Rectal smooth muscle tissue (tissue), 1 donor: ENCODE measurements at regions not wholly inside any gene's neighbourhood (a gene's known extent, or its start where the extent isn't known, plus 50 kb on each side); places are given as distances from the start of the nearest gene placed in this dataset.

Experiments used
- H3K27ac ChIP-seq: one replicate; pipeline ENCODE4 v1.7.0; 2013; ENCODE audit warnings: low read depth, low read length, inconsistent platforms
- H3K27me3 ChIP-seq: one replicate; pipeline ENCODE4 v1.7.0; 2013; ENCODE audit warnings: low read length; ENCODE audit not compliant: control insufficient read depth, insufficient read depth
- H3K36me3 ChIP-seq: one replicate; pipeline ENCODE4 v1.7.0; 2013; ENCODE audit warnings: low read length; ENCODE audit not compliant: control insufficient read depth, insufficient read depth
- H3K4me1 ChIP-seq: one replicate; pipeline ENCODE4 v1.7.0; 2013; ENCODE audit warnings: low read length; ENCODE audit not compliant: control insufficient read depth, insufficient read depth
- H3K4me3 ChIP-seq: one replicate; pipeline ENCODE4 v1.7.0; 2013; ENCODE audit warnings: low read length
- H3K9ac ChIP-seq: one replicate; pipeline ENCODE4 v1.7.0; 2013; ENCODE audit warnings: low read length

DNA sequence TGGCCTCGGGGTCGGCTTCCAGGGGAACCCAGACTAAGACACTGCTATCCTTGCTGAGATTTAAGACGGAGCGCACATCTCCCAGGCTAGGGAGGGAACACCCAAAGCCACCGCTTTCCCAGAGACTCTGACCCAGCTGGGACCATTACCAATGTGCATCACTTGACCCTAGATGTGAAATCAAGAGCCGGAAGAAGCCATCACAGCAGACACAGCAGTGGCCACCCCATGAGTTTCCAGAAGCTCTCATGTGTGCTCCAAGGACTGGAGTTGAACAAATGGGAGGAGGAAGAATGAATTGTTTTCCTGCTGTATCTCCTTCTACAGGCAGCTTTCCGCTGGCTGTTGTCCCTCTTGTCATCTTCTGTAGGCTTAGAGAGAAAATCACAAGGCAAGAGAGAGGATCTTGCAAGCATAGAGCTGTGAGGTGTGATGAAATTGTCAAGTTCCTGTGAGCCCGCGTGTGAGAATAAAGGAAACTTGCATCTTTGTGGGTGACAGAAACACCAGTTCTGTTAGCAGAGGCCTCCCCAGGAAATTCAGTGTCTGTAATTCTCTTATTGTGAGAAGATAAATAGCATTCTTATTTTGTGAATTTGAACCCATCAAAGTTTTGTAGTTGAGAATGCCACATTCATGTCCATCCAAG is 711.8 kb downstream of the UQCRFS1 start:
- Histone ChIP-seq H3K36me3 (no peaks in the 10 kb centered on the region), H3K9ac (no peak overlapping the region), H3K4me3 (no peak overlapping the region), H3K27ac (no peak overlapping the region), H3K4me1 (no peaks in the 10 kb centered on the region), H3K27me3 (no peaks in the 10 kb centered on the region)

- Histone ChIP-seq H3K36me3 (no peaks in the 10 kb centered on the region), H3K27ac (no peak overlapping the region), H3K9ac (no peak overlapping the region)
These were observed 712.7 kb downstream of the UQCRFS1 start for GRCh38 chr19:28500296-28500695.

DNA sequence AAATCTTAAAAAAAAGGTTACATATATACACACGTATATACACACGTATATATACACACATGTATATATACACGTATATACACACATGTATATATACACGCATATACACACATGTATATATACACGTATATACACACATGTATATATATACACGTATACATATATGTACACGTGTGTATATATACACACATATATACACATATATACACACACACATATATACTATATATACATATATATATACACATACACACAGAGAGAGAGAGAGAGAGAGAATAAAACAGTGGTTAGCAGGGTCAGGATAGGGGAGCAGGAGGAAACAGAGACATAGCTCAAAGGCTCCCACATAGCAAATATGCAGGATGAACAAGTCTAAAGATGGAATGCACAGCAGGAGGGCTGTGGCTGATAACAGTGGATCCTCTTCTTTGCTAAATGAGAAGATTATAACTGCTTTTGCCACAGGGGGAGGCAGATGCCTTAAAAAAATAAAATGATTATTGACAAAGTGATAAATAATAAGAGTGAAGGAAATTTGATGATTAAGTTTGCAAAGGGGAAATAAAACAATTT is 714.5 kb downstream of the UQCRFS1 start:
- H3K36me3 ChIP-seq, result no peaks in the 10 kb centered on the region
- H3K27ac ChIP-seq, result no peak overlapping the region
- no peaks in the 10 kb centered on the region for H3K27me3 ChIP-seq
- H3K4me3 ChIP-seq, result no peak overlapping the region
- H3K9ac ChIP-seq, result no peak overlapping the region
- H3K4me1 ChIP-seq, result no peaks in the 10 kb centered on the region

More at GRCh38 chr19:28500296-28500695, 712.7 kb downstream of the UQCRFS1 start:
- Histone ChIP-seq H3K4me3 (no peak overlapping the region), H3K27me3 (no peaks in the 10 kb centered on the region), H3K4me1 (no peaks in the 10 kb centered on the region)

DNA sequence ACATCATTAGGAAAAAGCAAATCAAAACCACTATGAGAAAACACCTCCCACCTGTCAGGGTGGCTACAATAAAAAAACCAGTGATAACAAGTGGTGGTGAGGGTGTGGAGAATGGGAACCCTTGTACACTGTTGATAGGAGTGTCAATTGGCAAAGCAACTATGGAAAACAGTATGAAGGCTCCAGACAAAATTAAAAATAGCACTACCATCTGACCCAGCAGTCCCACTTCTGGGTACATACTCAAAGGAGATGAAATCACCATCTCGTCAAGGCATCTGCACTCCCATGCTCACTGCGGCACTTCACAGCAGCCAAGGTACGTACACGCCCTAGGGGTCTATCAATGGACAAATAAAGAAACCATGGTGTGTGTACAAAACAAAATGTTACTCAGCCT is 715.1 kb downstream of the UQCRFS1 start:
- Histone ChIP-seq H3K9ac (no peak overlapping the region), H3K4me1 (no peaks in the 10 kb centered on the region), H3K4me3 (no peak overlapping the region), H3K36me3 (no peaks in the 10 kb centered on the region), H3K27ac (no peak overlapping the region), H3K27me3 (no peaks in the 10 kb centered on the region)

DNA sequence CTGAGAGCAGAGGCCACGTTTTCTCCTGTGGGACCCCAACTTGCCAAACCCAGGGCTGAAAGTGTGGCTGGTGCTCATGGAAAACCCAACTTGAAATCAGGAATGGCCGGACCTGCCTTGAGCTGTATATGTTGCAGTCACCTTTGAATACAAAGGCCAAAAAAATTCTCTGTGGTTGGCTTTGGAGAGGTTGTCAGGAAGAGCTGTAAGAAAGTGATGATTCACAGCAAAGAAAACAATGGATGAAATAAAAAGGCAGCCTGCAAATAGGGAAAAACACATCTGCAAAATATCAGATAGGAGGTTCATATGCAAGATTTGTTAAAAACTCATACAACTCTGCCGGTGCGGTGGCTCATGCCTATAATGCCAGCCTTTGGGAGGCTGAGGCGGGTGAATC is 715.8 kb downstream of the UQCRFS1 start:
- H3K4me3 ChIP-seq, result no peak overlapping the region
- no peaks in the 10 kb centered on the region for H3K27me3 ChIP-seq
- no peaks in the 10 kb centered on the region for H3K36me3 ChIP-seq
- no peaks in the 10 kb centered on the region for H3K4me1 ChIP-seq
- H3K9ac ChIP-seq, result no peak overlapping the region
- no peak overlapping the region for H3K27ac ChIP-seq

DNA sequence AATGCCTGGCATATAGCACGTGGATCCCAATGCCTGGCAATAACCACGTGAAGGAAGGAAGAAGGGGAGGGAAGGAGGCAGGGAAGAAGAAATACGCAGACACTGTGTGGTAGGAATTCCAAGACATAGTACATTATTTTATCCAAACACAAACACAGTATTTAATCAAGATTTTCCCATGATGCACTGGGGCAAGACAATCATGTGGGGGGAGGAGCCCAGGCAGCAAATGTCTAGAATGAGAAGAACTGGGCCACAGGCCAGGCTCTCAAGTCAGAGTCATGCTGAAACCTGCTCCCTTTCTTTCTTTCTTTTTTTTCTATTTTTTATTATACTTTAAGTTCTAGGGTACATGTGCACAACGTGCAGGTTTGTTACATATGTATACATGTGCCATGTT is 717.9 kb downstream of the UQCRFS1 start:
- Histone ChIP-seq H3K4me3 (no peak overlapping the region), H3K4me1 (no peaks in the 10 kb centered on the region), H3K27ac (no peak overlapping the region), H3K9ac (no peak overlapping the region), H3K27me3 (no peaks in the 10 kb centered on the region), H3K36me3 (no peaks in the 10 kb centered on the region)

- no peaks in the 10 kb centered on the region for H3K36me3 ChIP-seq
- H3K4me3 ChIP-seq, result no peak overlapping the region
- no peaks in the 10 kb centered on the region for H3K4me1 ChIP-seq
- no peak overlapping the region for H3K27ac ChIP-seq
- no peak overlapping the region for H3K9ac ChIP-seq
- no peaks in the 10 kb centered on the region for H3K27me3 ChIP-seq
These were observed 718.5 kb downstream of the UQCRFS1 start for GRCh38 chr19:28494461-28494860.

GRCh38 chr19:28493884-28494283 is 719.1 kb downstream of the UQCRFS1 start:
- Histone ChIP-seq H3K27ac (no peak overlapping the region), H3K9ac (no peak overlapping the region), H3K27me3 (no peaks in the 10 kb centered on the region), H3K4me3 (no peak overlapping the region), H3K4me1 (no peaks in the 10 kb centered on the region), H3K36me3 (no peaks in the 10 kb centered on the region)

DNA sequence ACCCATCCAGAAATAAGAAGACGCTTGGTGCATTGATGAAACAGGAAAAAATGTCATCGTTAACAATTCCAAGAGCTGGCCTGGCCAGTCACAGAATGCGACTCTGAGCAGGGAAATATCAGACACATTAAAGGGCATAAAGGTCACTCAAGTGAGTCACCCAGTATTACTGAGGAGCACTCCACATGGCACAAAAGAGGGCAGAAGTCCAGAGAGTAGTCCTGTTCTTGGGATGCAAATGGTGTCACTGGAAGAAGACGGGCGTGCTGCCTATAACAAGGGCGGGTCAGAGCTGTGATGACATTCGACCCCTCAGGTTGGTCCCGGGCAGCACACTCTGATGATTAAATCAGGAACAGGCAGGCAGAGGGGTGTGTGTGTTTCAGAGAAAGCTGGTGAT is 720.3 kb downstream of the UQCRFS1 start:
- no peak overlapping the region for H3K27ac ChIP-seq
- no peaks in the 10 kb centered on the region for H3K27me3 ChIP-seq
- H3K36me3 ChIP-seq, result no peaks in the 10 kb centered on the region
- H3K4me3 ChIP-seq, result no peak overlapping the region
- no peaks in the 10 kb centered on the region for H3K4me1 ChIP-seq
- H3K9ac ChIP-seq, result no peak overlapping the region

DNA sequence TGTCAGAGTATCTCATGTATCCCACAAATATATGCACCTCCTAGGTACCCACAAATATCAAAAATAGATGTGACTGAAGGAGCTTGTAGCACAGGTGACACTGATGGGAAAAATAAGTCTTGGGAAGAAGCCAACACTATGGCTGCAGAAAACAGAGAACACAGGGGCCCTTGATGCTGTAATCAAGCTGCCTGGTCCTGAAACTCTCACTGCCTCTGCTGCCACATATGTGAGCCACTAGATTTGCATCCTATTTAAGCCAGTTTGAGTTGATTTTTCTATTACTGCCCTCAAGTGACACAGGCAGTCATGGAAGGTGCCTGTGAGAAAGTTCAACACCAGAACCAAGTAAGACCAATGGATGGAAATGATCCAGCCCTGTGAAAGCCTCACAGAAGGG is 720.8 kb downstream of the UQCRFS1 start:
- H3K36me3 ChIP-seq, result no peaks in the 10 kb centered on the region
- H3K4me1 ChIP-seq, result no peaks in the 10 kb centered on the region

GRCh38 chr19:28489776-28490175 is 723.2 kb downstream of the UQCRFS1 start:
- Histone ChIP-seq H3K27ac (no peak overlapping the region), H3K4me3 (no peak overlapping the region), H3K9ac (no peak overlapping the region), H3K4me1 (no peaks in the 10 kb centered on the region), H3K36me3 (no peaks in the 10 kb centered on the region), H3K27me3 (no peaks in the 10 kb centered on the region)

More for the DNA sequence above, 720.8 kb downstream of the UQCRFS1 start:
- no peak overlapping the region for H3K9ac ChIP-seq
- H3K4me3 ChIP-seq, result no peak overlapping the region
- no peak overlapping the region for H3K27ac ChIP-seq
- H3K27me3 ChIP-seq, result no peaks in the 10 kb centered on the region

- H3K27me3 ChIP-seq, result no peaks in the 10 kb centered on the region
These were observed 723.8 kb downstream of the UQCRFS1 start for GRCh38 chr19:28489126-28489660.

DNA sequence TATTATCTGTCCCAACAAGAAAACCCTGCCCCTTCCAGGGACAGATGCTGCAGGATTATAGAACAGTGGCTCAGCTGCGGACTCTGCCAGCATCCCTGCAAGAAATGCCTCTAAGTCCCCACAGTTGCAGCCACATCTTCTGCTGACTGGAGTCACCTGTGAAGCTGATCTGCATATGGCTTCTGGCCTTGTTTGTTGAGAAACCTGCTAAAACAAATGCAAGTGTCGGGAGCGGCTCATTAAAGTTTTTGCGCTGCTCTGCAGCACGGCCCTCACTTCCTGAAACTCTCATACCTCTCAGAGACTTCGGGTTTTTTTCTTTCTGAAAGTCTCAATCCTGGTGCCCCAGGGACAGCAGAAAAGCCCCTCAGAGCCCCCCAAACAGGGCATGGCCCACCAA is 725.0 kb downstream of the UQCRFS1 start:
- Histone ChIP-seq H3K4me3 (no peak overlapping the region), H3K36me3 (no peaks in the 10 kb centered on the region), H3K9ac (no peak overlapping the region), H3K27me3 (no peaks in the 10 kb centered on the region), H3K27ac (no peak overlapping the region), H3K4me1 (no peaks in the 10 kb centered on the region)

More at GRCh38 chr19:28489126-28489660, 723.8 kb downstream of the UQCRFS1 start:
- Histone ChIP-seq H3K27ac (no peak overlapping the region), H3K4me1 (no peaks in the 10 kb centered on the region), H3K9ac (no peak overlapping the region), H3K36me3 (no peaks in the 10 kb centered on the region), H3K4me3 (no peak overlapping the region)
